ENCODE measurements at regions not wholly inside any gene's neighbourhood (a gene's known extent, or its start where the extent isn't known, plus 50 kb on each side); places are given as distances from the start of the nearest gene placed in this dataset.

GRCh38 chr12:34604227-34604626, 581.9 kb downstream of the ALG10 start:
- no peaks in the 10 kb centered on the region for H3K4me1 ChIP-seq (ENCODE audit: control insufficient read depth, low read length)
- no peak for TF ChIP-seq CTCF (IDR thresholded peaks at IDR 0.05; ENCODE audit: low read depth, low read length, poor library complexity, severe bottlenecking)
- no peak for TF ChIP-seq EZH2phosphoT487 (IDR thresholded peaks at IDR 0.05; ENCODE audit: borderline replicate concordance, low read length)
- H3K4me2 ChIP-seq (ENCODE audit: low read length), result no peak overlapping the region
- no peaks in the 10 kb centered on the region for H3K27me3 ChIP-seq (ENCODE audit: control insufficient read depth, low read length)
- no peaks in the 10 kb centered on the region for H3K36me3 ChIP-seq (ENCODE audit: control insufficient read depth, low read length)
- H3F3A ChIP-seq (ENCODE audit: control insufficient read depth, insufficient read depth), result no peaks in the 10 kb centered on the region
- no peak overlapping the region for H3K27ac ChIP-seq (ENCODE audit: low read depth, low read length)
- no peaks in the 10 kb centered on the region for H3K9me2 ChIP-seq (replicated peaks; ENCODE audit: control insufficient read depth, low read length)
- H3K4me3 ChIP-seq (ENCODE audit: low read length), result no peak overlapping the region
- no peaks in the 10 kb centered on the region for H4K20me1 ChIP-seq (ENCODE audit: control insufficient read depth, insufficient read depth, low read depth, low read length)
- peaks cover 8% of the 10 kb centered on the region; the same call in 1 of the 2 replicates for H3K9me3 ChIP-seq (ENCODE audit: control insufficient read depth, insufficient read depth, low read length)
- no peaks in the 10 kb centered on the region for H3K79me2 ChIP-seq (ENCODE audit: control insufficient read depth, low read length)

- no peak overlapping the region for H3K27ac ChIP-seq (ENCODE audit: low read depth, low read length)
- H3K27me3 ChIP-seq (ENCODE audit: control insufficient read depth, low read length), result no peaks in the 10 kb centered on the region
- no peaks in the 10 kb centered on the region for H3K36me3 ChIP-seq (ENCODE audit: control insufficient read depth, low read length)
- no peak overlapping the region for H3K4me2 ChIP-seq (ENCODE audit: low read length)
- H3K79me2 ChIP-seq (ENCODE audit: control insufficient read depth, low read length), result no peaks in the 10 kb centered on the region
- no peak for TF ChIP-seq EZH2phosphoT487 (IDR thresholded peaks at IDR 0.05; ENCODE audit: borderline replicate concordance, low read length)
- no peak for TF ChIP-seq CTCF (IDR thresholded peaks at IDR 0.05; ENCODE audit: low read depth, low read length, poor library complexity, severe bottlenecking)
- no peaks in the 10 kb centered on the region for H3F3A ChIP-seq (ENCODE audit: control insufficient read depth, insufficient read depth)
- H3K9me2 ChIP-seq (replicated peaks; ENCODE audit: control insufficient read depth, low read length), result no peaks in the 10 kb centered on the region
- H4K20me1 ChIP-seq (ENCODE audit: control insufficient read depth, insufficient read depth, low read depth, low read length), result no peaks in the 10 kb centered on the region
- no peak overlapping the region for H3K4me3 ChIP-seq (ENCODE audit: low read length)
- H3K4me1 ChIP-seq (ENCODE audit: control insufficient read depth, low read length), result no peaks in the 10 kb centered on the region
- peaks cover 8% of the 10 kb centered on the region; the same call in 1 of the 2 replicates for H3K9me3 ChIP-seq (ENCODE audit: control insufficient read depth, insufficient read depth, low read length)
Observed at GRCh38 chr12:34604631-34605509, 582.6 kb downstream of the ALG10 start.

GRCh38 chr12:34605510-34605887, 583.2 kb downstream of the ALG10 start:
- no peaks in the 10 kb centered on the region for H3K4me1 ChIP-seq (ENCODE audit: control insufficient read depth, low read length)
- no peaks in the 10 kb centered on the region for H3K9me2 ChIP-seq (replicated peaks; ENCODE audit: control insufficient read depth, low read length)

More at GRCh38 chr12:34605510-34605887, 583.2 kb downstream of the ALG10 start:
- TF ChIP-seq EZH2phosphoT487 (IDR thresholded peaks at IDR 0.05; ENCODE audit: borderline replicate concordance, low read length), result no peak
- no peak overlapping the region for H3K4me2 ChIP-seq (ENCODE audit: low read length)
- H3F3A ChIP-seq (ENCODE audit: control insufficient read depth, insufficient read depth), result no peaks in the 10 kb centered on the region
- H4K20me1 ChIP-seq (ENCODE audit: control insufficient read depth, insufficient read depth, low read depth, low read length), result no peaks in the 10 kb centered on the region
- H3K36me3 ChIP-seq (ENCODE audit: control insufficient read depth, low read length), result no peaks in the 10 kb centered on the region
- no peaks in the 10 kb centered on the region for H3K79me2 ChIP-seq (ENCODE audit: control insufficient read depth, low read length)
- peaks cover 6% of the 10 kb centered on the region; the same call in 1 of the 2 replicates for H3K9me3 ChIP-seq (ENCODE audit: control insufficient read depth, insufficient read depth, low read length)
- no peak overlapping the region for H3K4me3 ChIP-seq (ENCODE audit: low read length)
- H3K27ac ChIP-seq (ENCODE audit: low read depth, low read length), result no peak overlapping the region
- no peaks in the 10 kb centered on the region for H3K27me3 ChIP-seq (ENCODE audit: control insufficient read depth, low read length)

Data from DOHH2 (cell line).